SK-N-DZ (cell line): ENCODE measurements at regions not wholly inside any gene's neighbourhood (a gene's known extent, or its start where the extent isn't known, plus 50 kb on each side); places are given as distances from the start of the nearest gene placed in this dataset.
A peak's percentile ranks its signal among the peaks of the same experiment; 100 is the strongest.

Source experiments
- DNase-seq: peaks from one replicate; pipeline ENCODE4 v3.0.0-alpha.2; 2015; ENCODE audit warnings: low spot score

DNA sequence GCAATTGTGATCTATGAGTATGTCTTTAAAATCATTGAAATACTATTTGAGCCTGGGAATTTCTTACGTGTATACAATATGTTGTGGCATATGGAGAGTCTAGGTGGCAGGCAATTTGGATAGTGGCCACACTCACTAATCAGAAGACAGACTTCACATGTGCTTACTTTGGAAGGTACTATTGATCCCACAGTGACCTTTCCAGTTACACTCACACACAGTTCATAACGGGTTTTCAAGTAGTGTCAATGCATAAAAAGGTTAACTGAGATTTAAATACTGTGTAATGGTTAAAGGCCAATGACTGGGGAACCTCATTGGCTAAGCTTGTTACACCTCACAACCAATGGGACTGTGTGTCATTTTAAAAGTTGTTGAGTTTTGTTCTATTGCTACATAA lies 783.2 kb downstream of the RPA4 start:
- DNase-seq, result no peak

DNA sequence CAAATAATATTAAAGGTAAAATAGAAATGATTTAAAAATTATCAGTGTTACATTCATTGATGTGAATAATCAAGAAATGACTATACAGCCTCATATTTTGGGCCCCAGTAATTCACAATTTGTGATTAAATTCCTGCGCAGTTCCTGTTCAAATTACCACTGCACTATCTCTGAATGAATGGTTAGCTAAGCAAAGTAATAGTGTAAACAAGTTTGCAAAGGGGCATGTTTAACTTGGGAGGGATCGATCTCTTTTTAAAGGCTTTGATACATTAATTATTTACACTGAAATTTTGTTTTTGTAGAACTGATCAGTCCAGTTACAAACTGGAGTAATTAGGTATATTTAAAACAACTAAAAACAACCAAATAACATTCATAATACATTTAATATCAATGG lies 784.4 kb downstream of the RPA4 start:
- DNase-seq, result no peak

DNA sequence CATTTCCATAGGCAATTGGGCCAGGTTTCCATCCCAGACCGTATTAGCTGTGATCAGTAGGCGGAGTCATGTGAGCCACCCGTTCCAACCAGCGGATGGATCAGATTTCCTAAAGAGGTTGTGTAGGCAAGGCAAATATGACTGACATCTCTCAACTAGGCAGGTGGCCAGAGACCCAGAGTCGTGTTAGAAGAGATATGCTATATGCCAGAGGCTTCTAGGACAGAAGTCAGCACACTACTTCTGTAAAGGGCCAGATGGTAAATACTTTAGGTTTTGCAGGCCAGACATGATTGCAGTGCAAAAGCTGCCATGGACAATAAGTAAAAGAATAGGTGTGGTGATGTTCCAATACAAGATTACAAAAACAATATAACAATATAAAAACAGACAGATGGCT lies 788.4 kb downstream of the RPA4 start:
- DNase-seq, result peak; percentile 16

DNA sequence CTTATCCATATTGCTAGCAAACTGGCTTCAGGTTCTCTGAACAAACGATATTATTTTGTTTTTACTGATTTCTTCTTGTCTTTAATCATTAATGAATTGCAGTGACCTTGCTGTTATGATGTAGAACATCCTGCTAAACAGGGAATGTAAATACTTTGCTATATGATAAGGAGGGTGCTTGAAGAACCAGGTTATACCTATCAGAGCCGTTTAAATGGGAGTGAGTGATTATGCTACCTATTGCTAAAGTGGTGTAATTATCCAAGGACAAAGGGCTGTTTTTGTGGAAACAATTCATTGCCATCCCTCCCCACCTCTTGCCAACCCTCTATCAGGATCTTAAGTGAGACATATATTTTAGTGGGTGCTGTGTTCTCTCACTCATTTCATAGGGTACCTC lies 788.9 kb downstream of the RPA4 start:
- DNase-seq, result no peak

DNA sequence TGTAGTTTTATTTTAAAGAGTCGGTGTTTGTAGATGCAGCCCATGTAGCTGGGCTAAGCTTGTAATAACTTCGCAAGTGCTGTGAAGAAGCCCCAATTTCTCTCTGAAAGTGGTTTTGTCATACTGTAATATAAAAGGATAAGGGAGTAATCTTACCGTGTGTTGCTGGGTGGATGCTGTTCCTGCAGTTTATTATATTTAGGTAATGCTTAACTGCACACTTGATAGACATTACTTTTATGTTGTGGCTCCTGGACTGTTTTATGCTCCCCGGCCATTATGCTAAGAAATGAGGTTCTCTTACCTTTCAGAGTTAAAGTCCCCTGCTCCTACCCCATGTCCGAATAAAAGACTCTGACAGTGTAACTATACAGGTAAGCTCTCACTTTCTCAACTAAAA lies 789.4 kb downstream of the RPA4 start:
- no peak for DNase-seq

DNA sequence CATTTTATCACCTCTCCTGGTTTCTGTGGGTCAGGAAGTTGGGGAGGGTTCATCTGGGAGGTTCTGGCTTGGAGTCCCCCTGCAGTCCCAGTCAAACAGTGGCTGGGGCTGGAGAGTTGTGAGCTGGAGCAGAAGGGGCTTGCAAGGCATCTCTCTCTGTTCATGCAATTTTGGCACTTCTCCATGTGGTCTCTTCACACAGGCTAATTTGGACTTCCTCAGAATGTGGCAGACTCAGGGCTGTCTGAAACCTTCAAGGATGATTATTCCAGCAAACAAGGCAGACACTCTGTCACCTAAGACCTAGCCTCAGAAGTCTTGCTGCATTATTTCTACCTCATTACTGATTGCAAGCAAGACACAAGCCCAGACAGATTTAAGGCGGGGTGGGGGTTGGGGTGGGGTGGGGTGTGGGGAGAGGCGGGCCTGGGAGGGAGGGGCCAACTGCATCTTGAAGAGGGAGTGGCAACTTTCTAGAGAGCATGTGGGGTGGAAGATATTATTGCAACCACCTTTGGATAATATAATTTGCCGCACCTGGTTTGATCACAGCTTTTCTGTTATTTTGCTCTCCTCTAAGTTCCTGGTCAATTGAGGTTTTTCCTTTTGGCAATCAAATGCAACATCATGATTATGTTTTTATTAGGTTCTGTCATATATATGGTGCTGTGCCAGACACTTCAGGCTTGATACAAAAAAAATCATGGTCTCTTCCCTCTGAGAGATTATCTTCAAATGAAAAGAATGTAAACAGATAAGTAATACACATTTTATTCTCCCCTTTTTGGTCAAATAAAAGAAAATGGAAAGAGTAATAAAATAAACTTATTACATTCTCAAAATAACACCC lies 799.5 kb downstream of the RPA4 start:
- no peak for DNase-seq

DNA sequence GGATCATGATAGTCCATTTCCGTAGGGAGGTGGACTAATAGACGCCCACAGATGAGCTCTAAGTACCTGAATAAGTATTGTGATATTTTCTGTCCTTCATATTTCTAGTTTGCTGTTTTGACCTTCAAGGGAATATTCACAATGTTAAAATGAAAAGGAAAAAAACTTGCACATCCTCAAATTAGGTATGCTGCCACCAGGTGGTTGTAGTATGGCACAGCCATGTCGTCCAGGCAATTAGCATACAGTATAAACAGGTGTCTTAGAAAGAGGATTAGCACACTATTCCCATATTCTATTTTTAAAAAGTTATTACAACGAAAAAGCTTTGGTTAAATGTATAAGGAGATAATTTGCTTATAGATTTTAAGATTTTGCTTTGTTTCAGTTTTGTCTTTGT lies 802.0 kb downstream of the RPA4 start:
- DNase-seq, result peak; percentile 29

DNA sequence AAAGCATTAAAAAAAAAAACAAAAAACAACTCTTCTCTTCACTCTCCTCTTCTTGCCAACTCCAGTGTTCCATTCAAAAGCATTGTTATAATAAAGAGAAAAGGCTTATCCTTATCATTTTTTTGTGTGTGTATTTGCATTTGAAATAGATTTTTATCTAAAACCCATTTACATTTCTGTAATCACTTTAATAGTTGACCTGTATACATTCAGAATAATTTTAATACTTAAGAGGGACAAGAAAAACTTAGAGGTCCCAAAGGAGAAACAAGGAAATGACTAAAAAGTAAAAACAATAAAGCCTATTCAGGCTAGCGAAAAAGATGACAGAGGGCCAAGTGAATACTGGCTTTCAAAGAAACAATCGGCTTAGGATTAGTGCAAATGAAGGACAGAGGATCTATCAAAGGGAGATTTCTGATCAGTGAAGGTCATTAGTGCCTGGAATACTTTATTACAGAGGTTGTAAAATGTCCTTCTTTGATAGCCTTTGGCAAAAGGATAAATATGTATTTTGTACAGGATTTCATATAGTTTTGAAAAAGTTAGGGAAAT lies 808.3 kb downstream of the RPA4 start:
- DNase-seq, result no peak

DNA sequence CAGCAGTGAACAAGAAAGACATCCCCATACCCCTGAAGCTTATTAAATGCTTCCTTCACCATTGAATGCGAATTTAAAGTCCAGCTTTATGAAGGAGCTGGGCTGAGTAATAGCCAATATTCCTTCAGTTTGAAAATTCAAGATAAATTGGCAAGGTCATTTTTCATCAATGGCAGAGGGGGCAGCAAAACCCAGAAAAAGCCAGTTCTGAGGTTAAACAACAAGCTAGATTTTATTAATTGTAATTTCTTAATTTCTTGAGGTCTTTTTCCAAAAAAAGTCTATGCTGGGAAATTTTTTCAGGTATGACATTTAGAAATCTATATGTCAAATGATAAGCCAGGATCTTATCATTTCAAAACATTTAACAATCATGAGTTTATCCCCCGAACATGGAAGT lies 808.9 kb downstream of the RPA4 start:
- no peak for DNase-seq

DNA sequence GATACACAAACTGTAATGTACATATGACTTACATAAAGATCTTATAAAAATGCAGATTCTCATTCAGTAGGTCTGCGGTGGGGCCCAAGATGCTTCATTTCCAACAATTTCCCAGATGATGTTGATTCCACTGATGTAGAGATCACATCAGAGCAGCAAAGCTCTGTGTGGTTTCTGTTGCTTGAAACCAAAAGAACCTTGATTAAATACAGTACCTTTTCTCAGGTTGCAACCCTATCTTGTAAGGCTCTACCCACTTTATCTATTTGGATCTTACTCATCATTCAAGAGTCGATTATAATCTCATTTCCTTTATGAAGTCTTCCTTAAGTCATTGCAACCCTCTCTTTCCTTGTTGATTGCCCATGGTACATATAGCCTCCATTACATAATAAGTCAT lies 816.8 kb downstream of the RPA4 start:
- DNase-seq, result no peak

DNA sequence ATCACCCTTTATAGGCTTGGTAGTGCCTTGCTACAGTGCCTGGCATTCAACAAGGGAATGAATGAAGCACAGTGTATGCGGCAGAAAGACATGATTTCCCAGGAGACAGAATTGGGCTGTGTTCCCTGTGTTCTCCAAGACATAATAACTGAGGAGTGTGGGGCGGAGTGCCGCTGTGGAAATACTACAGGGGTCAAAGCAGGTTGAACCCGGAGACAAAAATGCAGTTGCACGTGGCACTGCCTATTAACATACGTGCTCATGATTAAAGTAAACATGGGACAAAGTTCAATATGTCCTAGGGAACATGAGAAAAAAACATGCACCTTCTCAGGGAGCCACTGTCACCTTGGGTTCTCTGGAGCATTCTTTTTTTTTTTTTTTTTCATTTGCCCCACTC lies 820.8 kb downstream of the RPA4 start:
- no peak for DNase-seq

DNA sequence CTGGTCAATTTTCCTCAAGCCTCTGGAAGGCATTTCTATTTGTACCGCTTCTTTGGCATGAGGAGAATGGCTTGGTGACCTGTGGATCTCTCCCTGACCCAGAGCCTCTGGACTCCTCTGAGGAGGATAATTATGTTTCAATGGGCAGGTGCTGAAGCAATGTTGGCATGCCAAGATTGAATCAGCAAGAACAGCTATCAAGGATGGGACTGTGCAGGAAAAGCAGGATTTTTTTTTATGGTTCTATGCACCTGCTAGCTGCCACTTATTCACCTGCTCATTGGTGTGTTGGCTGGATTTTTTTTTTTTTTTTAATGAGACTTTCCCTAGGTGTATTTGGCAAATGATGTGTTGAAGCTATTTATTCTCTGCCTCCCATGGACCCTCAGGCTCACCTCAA lies 821.2 kb downstream of the RPA4 start:
- no peak for DNase-seq

DNA sequence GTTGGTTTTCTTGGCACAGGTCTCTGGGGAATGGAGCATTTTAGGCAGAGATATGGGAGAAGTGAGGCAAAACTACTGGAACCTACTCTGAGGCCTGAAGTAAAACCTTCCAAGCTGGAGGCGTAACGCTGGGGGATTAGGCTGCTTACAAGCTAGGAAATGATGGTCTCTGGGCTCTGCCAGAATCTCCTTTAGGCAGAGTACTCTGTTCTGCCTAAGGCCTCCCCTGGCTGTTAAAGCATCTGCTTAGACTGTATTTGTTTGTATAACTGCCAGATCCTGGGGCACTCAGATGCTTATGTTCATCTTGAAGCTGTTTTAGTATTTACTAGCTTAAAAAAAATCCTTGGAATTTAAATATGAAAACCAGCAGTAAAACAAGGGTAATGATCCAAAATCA lies 822.2 kb downstream of the RPA4 start:
- DNase-seq, result no peak

DNA sequence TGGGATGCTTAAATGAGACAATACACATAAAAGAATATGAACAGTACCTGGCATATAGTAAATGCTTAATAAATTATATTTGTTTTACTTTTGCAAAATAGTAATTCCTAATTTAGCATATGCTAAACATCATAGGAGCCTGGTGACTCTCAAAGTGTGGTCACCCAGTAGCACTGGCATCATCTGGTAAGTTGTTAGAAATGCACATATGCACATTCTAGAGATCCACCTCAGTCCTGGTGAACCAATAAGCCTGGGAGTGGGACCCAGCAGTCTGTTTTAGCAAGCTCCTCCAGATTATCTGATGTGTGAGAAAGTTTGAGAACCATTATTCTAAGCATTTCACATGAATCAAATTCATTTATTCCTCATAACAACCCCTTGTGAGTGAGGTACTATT lies 830.4 kb downstream of the RPA4 start:
- DNase-seq, result no peak

DNA sequence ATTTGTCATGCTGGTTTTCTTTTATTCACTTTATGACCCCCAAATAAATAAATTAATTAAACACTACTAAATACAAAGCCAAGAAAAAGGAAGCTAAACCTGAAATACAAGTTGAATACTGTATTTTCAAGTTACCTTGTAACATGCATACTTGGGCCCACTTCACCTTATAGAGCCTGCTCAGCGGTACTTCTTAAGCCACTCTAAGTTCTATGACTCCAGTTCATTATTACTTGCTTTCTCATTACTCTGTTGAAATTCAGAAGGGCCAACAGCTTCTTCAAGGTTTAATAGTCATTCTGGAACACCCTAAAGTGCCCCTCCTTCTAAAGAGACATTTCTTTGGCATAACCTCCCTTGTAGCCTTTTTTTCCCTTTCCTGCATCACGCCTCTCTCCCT lies 844.5 kb downstream of the RPA4 start:
- no peak for DNase-seq

DNA sequence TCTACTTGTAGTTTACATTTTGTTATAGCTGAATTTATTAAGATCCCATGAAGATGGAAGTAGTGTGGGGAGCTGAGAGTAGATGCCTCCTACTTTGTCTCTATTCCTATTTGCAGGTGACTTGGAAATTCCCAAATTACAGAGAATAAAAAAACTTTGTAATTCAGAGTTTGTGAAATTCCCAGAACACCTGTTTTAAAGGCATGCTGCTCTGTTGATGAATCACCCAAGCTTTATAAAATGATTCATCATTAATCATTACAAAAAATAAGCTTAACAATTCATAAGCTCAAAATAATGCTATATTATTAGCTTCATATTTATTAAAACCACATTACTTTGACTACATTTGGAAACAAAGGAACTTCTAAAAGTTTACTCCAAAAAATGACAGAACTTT lies 856.3 kb downstream of the RPA4 start:
- DNase-seq, result no peak

DNA sequence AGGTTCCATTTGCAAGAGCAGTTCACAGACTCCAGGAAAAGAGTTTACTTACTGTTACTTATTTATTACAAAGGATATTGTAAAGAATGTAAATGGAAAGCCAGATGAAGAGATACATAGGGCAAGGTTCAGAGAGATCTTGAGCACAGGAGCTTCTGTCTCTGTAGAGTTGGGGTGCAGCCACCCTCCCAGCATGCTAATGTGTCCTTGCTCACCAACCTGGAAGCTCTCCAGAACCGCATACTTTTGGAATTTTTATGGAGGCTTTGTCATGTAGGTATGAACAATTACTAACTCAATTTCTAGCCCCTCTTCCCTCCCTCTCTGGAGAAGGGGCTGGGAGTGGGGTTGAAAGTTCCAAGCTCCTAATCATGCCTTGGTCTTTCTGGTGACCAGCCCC lies 857.2 kb downstream of the RPA4 start:
- DNase-seq, result no peak

DNA sequence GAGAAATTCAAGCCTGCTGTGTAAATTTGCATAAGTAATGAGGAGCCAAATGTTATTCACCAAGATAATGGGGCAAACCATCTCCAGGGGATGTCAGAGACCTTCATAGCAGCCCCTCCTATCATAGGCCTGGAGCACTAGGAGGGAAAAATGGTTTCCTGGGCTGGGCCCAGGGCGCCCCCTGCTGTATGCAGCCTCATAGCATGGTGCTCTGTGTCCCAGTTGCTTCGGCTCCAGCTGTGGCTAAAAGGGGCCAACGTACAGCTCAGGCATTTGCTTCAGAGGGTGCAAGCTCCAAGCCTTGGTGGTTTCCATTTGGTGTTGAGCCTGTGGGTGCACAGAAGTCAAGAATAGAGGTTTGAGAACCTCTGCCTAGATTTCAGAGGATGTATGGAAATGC lies 859.3 kb downstream of the RPA4 start:
- DNase-seq, result no peak

DNA sequence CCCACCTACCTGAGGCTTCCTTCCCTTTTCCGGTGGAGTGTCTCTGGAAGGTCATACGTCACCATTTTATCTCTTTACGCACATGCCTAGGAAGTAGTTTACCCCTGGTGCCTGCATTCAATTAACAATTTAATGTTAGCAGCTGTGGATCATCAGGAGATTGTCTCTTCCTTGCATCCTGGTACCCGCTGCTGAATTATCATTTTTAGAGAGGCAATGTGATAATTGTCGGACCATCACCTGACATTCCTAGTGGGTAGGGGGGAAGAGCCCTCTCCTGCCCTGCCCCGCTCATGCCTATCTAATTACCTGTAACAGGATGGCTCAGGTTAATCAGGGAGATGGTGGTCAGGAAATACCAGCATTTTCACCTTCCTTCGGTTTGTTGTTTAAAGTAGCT lies 863.6 kb downstream of the RPA4 start:
- DNase-seq, result no peak

DNA sequence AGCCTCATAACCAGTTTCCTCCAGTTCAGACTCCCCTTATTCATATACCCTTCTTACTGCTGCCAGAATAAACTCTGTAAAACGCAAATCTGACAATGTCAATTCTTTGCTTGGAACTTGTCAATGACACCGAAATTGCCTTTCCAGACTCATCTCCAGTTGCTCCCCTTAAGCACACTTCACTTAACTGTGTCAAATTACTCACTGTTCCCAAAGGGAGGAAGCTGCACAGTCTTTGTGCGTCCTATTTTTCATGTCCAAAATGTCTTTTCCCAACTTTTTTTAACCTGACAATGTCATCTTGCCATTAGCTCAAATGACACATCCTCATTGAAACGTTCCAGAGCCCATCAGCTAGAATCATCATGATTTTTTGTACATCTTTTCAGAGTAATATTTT lies 867.3 kb downstream of the RPA4 start:
- DNase-seq, result no peak

DNA sequence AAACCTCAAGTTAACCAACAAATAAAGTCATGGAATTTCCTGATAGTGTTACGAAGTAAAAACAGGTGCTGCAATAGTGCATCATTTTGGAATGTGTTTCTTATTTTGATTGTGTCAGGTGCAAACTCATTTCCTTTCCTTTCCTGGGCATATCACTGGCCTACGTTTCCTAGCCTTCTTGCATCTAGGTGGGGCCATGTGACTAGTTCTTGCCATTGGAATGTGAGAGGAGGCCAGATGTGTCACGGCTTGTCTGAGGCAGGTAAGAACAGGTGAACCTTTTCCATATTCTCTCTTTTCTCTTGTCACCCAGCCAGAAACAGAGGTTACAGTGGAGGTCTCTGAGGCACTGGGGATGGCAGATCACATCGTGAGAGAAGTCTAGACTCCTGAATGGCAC lies 868.0 kb downstream of the RPA4 start:
- no peak for DNase-seq

DNA sequence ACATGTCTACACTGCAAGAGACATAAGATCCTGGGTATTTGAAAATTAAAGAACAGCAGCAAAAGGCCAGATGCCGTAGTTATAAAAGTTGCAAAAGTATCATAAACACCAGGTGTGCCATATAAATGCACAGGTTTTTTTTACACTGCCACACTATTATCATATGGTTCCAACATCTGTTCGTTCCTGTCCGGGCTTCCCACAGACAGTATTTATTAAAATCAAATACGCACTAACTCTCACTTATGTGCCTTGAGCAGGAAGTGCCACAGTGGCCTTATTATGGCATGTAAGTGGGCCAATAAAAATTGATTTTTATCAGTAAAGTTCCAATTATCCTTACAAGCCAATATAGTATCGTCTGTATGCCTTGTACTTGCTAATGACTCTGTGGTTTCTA lies 873.2 kb downstream of the RPA4 start:
- DNase-seq, result no peak

DNA sequence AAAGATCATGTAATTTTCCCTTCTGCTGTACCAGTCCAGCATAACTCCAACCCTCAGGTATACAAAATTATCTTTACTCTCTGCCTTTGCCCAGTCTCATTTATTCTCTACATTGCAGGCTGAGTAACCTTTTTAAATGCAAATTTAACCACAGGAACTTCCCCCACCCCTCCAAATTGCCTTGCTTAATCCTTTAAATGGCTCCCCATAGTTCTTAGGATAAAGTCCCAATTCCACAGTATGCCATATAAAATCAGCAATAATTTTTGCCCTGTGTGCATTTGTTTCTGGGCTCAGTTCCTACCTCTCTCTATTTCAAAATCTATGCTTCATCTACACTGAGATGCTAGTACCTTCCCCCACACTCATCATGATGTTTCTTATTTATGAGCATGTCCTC lies 879.7 kb downstream of the RPA4 start:
- no peak for DNase-seq

DNA sequence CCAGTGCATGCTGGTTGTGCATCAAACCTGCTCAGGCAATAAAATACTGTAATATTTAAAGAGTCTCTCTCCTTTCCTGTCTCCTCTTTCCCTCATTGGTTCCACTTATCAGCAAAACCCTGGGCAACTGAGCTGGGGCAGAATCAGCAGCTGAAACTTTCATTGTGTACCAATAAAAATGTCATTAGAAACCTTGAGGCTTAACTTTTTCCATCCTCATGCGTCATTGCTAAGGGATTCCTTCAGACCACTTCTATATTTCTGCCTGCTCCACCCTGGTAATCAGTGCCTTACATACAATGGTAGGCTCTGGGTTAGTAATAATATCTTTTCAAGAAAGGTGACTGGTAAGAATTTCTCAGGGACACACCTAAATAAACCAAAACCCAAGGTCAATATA lies 880.3 kb downstream of the RPA4 start:
- no peak for DNase-seq
